ENCODE measurements at regions not wholly inside any gene's neighbourhood (a gene's known extent, or its start where the extent isn't known, plus 50 kb on each side); places are given as distances from the start of the nearest gene placed in this dataset.

GRCh38 chr1:209191262-209191634, 392.3 kb upstream of the CAMK1G start:
- TF ChIP-seq POLR2A (IDR thresholded peaks at IDR 0.05): no peak
- TF ChIP-seq CTCF (IDR thresholded peaks at IDR 0.05): no peak
